22Rv1 (cell line): ENCODE measurements at regions not wholly inside any gene's neighbourhood (a gene's known extent, or its start where the extent isn't known, plus 50 kb on each side); places are given as distances from the start of the nearest gene placed in this dataset.

Experiments
- ZFX ChIP-seq: fragments of 450-650 bp; IDR thresholded peaks from 2 replicates; pipeline ENCODE4 v1.6.1; 2017; ENCODE audit warnings: antibody characterized with exemption, borderline replicate concordance
- TF ChIP-seq, protein P1 (sequence below): fragments of 450-650 bp; IDR thresholded peaks from 2 replicates; pipeline ENCODE4 v1.5.1; 2017; ENCODE audit warnings: mild to moderate bottlenecking

- TF ChIP-seq, protein P1, sequence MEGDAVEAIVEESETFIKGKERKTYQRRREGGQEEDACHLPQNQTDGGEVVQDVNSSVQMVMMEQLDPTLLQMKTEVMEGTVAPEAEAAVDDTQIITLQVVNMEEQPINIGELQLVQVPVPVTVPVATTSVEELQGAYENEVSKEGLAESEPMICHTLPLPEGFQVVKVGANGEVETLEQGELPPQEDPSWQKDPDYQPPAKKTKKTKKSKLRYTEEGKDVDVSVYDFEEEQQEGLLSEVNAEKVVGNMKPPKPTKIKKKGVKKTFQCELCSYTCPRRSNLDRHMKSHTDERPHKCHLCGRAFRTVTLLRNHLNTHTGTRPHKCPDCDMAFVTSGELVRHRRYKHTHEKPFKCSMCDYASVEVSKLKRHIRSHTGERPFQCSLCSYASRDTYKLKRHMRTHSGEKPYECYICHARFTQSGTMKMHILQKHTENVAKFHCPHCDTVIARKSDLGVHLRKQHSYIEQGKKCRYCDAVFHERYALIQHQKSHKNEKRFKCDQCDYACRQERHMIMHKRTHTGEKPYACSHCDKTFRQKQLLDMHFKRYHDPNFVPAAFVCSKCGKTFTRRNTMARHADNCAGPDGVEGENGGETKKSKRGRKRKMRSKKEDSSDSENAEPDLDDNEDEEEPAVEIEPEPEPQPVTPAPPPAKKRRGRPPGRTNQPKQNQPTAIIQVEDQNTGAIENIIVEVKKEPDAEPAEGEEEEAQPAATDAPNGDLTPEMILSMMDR, result no peak
- TF ChIP-seq ZFX, result no peak
Observed at GRCh38 chr2:64785245-64785644, 131.5 kb upstream of the SERTAD2 start.
